ENCODE measurements at regions not wholly inside any gene's neighbourhood (a gene's known extent, or its start where the extent isn't known, plus 50 kb on each side); places are given as distances from the start of the nearest gene placed in this dataset.

- ChIA-PET POLR2A (interaction anchor here (0.6 kb wide), 1 partner anchor 480 kb away, joined by 3 read pairs; no protein-coding TSS in a partner anchor), CTCF (ENCODE audit: low intra/inter-chr PET ratio) (no interaction called here)
- Histone ChIP-seq H3K9ac (ENCODE audit: insufficient read depth in 1 of 2, low read depth in 2 of 2, low read length in 2 of 2) (no peak overlapping the region), H3K27me3 (ENCODE audit: control insufficient read depth in 2 of 2, insufficient read depth in 2 of 2, low read length in 2 of 2) (no peaks in the 10 kb centered on the region), H3K4me1 (replicated peaks in 1 of 2; ENCODE audit: control insufficient read depth in 2 of 2, insufficient read depth in 2 of 2, low read length in 2 of 2) (no peaks in the 10 kb centered on the region), H3K27ac (ENCODE audit: extremely low read depth, low read depth, low read length) (no peak overlapping the region), H3K36me3 (ENCODE audit: control insufficient read depth, insufficient read depth, low read length) (no peaks in the 10 kb centered on the region), H3K9me3 (replicated peaks; ENCODE audit: control insufficient read depth, insufficient read depth, low read depth, low read length) (no peaks in the 10 kb centered on the region), H3K9me1 (ENCODE audit: control insufficient read depth, insufficient read depth, low read length) (no peaks in the 10 kb centered on the region), H4K20me1 (replicated peaks; ENCODE audit: control insufficient read depth, insufficient read depth, low read length) (no peaks in the 10 kb centered on the region), H3K79me2 (ENCODE audit: control insufficient read depth, insufficient read depth, low read length) (no peaks in the 10 kb centered on the region), H2AFZ (ENCODE audit: low read depth, low read length) (no peak overlapping the region), H3K4me2 (ENCODE audit: insufficient read depth, low read length) (no peak overlapping the region), H3K4me3 (no peak overlapping the region)
- DNase-seq (ENCODE audit: extremely low read depth in 1 of 4, low spot score in 3 of 4) (no peak), FAIRE-seq (no peak), ATAC-seq (no peak)
- intact Hi-C loops (cut with micrococcal nuclease) (no loop called here), in situ Hi-C loops (cut with MboI) (no loop called here)
- no TSS peak for BruUV-seq (replicated peaks)
- TF ChIP-seq C11orf30 (IDR thresholded peaks at IDR 0.05; ENCODE audit: low read depth) (peak; percentile 76), NFE2 (IDR thresholded peaks at IDR 0.05; ENCODE audit: low read depth) (0 out of 2 replicates have a peak, but pooled peaks have one; percentile 4), MAFF (IDR thresholded peaks at IDR 0.05; ENCODE audit: low read length) (peak; percentile 81), ZNF316 (IDR thresholded peaks at IDR 0.05) (peak; percentile 85), MAFK (IDR thresholded peaks at IDR 0.05; ENCODE audit: low read length) (peak; percentile 76), MAFG (tag; conservative IDR thresholded peaks at IDR 0.05) (peak; percentile 81), MGA (IDR thresholded peaks at IDR 0.05) (no peak), STAT6 (CRISPR knock-in tag; IDR thresholded peaks at IDR 0.05) (no peak)
- 0% methylated on average over 1 of the region's 1 CpG for WGBS (ENCODE audit: insufficient coverage, low coverage, missing lambda C conversion rate)
These were observed 442.4 kb upstream of the GRM7 start for GRCh38 chr3:6418485-6418884.
